Left ventricle myocardium inferior (tissue), 1 donor: ENCODE measurements at regions not wholly inside any gene's neighbourhood (a gene's known extent, or its start where the extent isn't known, plus 50 kb on each side); places are given as distances from the start of the nearest gene placed in this dataset.

ENCODE experiments used
- DNase-seq: peaks from one replicate; pipeline ENCODE4 v3.0.0-alpha.2; 2020
- H3K27ac ChIP-seq: fragments of 200-600 bp; replicated peaks from 2 replicates; pipeline ENCODE4 v1.8.0; 2021
- H3K27me3 ChIP-seq: fragments of 200-600 bp; 2 replicates; pipeline ENCODE4 v1.8.0; 2021; ENCODE audit warnings: low read depth
- H3K36me3 ChIP-seq: fragments of 200-600 bp; 2 replicates; pipeline ENCODE4 v1.8.0; 2021
- H3K4me1 ChIP-seq: fragments of 200-600 bp; 2 replicates; pipeline ENCODE4 v1.8.0; 2021
- H3K4me3 ChIP-seq: fragments of 200-600 bp; 2 replicates; pipeline ENCODE4 v1.8.0; 2021; ENCODE audit warnings: mild to moderate bottlenecking, moderate library complexity
- H3K9me3 ChIP-seq: fragments of 200-600 bp; replicated peaks from 2 replicates; pipeline ENCODE4 v1.8.0; 2021
- intact Hi-C: fragments of 100-400 bp; cut with micrococcal nuclease; formaldehyde crosslinking; loops from one replicate; pipeline ENCODE4 v1.11.0; 2022
- TF ChIP-seq, protein P1 (sequence below): fragments of 200-600 bp; IDR thresholded peaks from 2 replicates; pipeline ENCODE4 v1.8.0; 2021; ENCODE audit warnings: antibody characterized with exemption, mild to moderate bottlenecking, borderline replicate concordance
- donor health status: DM: no; HTN: yes; CAD: no; lungs with severe emphysema.

DNA sequence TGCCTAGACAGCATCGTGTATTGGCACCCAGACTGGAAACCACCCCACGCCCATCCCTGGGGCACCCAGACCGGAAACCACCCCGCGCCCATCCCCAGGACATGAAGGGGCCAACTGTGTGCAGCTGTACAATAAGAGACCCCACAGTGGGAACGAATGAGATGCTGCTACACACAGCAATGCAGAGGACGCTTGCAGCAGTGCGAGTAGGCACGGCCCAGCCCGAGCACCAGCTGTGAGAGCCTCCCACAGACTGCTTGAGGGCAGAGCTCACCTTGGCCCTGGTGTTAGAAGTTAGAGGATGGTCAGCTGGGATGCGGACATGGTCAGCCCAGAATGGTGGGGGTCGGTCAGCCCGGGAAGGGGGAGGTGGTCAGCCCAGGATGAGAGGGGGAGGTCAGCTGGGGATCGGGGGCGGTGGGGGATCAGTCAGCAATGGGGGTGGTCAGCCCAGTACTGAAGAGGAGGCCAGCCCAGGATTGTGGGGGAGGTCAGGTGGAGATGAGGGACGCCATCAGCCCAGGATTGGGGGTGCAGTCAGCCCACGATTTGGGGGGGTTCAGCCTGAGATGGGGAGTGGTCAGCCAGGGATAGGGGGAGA, 340.0 kb downstream of the C16orf95 start:
- Histone ChIP-seq H3K9me3 (peaks cover 8% of the 10 kb centered on the region), H3K4me3 (no peak overlapping the region), H3K27ac (no peak overlapping the region), H3K36me3 (no peaks in the 10 kb centered on the region), H3K4me1 (no peaks in the 10 kb centered on the region), H3K27me3 (no peaks in the 10 kb centered on the region)
- TF ChIP-seq, protein P1, sequence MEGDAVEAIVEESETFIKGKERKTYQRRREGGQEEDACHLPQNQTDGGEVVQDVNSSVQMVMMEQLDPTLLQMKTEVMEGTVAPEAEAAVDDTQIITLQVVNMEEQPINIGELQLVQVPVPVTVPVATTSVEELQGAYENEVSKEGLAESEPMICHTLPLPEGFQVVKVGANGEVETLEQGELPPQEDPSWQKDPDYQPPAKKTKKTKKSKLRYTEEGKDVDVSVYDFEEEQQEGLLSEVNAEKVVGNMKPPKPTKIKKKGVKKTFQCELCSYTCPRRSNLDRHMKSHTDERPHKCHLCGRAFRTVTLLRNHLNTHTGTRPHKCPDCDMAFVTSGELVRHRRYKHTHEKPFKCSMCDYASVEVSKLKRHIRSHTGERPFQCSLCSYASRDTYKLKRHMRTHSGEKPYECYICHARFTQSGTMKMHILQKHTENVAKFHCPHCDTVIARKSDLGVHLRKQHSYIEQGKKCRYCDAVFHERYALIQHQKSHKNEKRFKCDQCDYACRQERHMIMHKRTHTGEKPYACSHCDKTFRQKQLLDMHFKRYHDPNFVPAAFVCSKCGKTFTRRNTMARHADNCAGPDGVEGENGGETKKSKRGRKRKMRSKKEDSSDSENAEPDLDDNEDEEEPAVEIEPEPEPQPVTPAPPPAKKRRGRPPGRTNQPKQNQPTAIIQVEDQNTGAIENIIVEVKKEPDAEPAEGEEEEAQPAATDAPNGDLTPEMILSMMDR, result no peak
- DNase-seq, result no peak
- intact Hi-C loops, result no loop called here

DNA sequence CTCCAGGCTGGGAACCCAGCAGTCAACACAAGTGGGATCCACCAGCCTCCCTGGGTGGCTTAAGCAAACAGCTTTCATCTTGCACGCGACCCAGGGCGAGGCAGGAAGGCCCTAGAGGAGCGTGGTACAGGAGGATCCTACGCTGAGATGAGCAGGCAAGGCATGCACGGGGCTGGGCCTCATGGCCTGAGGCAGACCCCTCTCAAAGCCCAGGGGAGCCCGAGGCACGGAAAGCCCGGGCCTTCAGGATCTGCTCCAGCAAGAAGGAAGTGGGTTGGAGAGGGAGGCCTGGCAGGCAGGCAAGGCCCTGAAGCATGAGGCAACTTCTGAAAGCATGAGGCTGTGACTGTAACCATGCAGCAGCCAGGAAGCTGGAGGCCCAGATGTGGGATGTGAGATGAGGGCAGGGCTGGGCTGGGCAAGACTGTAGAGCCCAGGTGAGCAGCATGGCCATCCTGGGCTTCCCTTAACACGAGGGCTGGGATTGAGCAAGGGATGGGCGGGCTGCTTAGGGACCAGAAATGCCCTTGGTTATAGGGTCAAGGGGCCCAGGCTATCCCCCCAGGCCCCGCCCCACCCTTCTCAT, 338.7 kb downstream of the C16orf95 start:
- peaks cover 8% of the 10 kb centered on the region for H3K9me3 ChIP-seq
- TF ChIP-seq, protein P1, result no peak
- H3K4me3 ChIP-seq, result no peak overlapping the region
- no peaks in the 10 kb centered on the region for H3K4me1 ChIP-seq
- H3K27ac ChIP-seq, result no peak overlapping the region
- no peaks in the 10 kb centered on the region for H3K36me3 ChIP-seq
- no peak for DNase-seq
- intact Hi-C loops, result no loop called here
- no peaks in the 10 kb centered on the region for H3K27me3 ChIP-seq

DNA sequence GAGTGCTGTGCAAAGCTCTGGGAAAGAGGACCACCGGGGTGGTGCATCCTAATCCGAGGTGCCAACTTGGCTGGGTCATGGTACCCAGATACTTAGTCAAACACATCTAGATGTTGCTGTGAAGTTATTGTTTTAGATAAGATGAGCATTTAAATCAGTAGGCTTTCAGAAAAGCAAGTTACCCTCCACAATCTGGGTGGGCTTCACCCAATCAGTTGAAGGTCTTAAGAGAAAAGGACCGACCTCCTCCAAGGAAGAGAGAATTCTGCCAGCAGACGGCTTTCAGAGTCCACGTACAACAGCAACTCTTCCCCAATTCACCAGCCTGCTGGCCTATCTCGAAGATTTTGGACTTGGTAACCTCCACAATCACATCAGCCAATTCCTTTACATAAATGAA, 338.1 kb downstream of the C16orf95 start:
- intact Hi-C loops, result no loop called here
- Histone ChIP-seq H3K4me1 (no peaks in the 10 kb centered on the region), H3K27me3 (no peaks in the 10 kb centered on the region), H3K9me3 (peaks cover 4% of the 10 kb centered on the region), H3K36me3 (no peaks in the 10 kb centered on the region), H3K27ac (no peak overlapping the region), H3K4me3 (no peak overlapping the region)
- no peak for DNase-seq
- TF ChIP-seq, protein P1, result no peak

DNA sequence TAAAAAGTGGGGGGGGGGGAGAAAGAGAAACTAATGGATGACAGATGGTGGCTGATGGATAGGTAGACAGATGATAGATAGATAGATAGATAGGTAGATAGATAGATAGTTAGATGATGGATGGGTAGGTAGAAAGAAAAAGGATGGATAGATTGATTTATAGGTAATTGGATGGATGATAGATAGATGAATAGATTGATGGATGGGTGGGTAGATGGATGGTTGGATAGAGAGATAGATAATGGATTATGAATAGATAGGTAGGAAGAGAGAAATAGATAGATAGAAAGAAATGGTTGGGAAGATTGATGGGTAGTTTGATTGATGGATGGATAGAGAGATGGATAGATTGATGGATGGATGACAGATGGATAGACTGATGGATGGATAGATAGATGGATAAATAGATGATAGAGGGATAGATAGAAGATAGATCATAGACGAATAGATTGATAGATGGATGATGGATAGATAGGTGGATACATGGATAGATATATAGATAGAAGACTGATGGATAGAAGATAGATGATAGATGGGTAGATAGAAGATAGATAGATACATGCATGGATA, 337.1 kb downstream of the C16orf95 start:
- H3K27me3 ChIP-seq, result no peaks in the 10 kb centered on the region
- H3K27ac ChIP-seq, result no peak overlapping the region
- TF ChIP-seq, protein P1, result no peak
- no peaks in the 10 kb centered on the region for H3K9me3 ChIP-seq
- no peaks in the 10 kb centered on the region for H3K36me3 ChIP-seq
- DNase-seq, result no peak
- no peak overlapping the region for H3K4me3 ChIP-seq
- intact Hi-C loops, result no loop called here
- H3K4me1 ChIP-seq, result peaks cover 7% of the 10 kb centered on the region

DNA sequence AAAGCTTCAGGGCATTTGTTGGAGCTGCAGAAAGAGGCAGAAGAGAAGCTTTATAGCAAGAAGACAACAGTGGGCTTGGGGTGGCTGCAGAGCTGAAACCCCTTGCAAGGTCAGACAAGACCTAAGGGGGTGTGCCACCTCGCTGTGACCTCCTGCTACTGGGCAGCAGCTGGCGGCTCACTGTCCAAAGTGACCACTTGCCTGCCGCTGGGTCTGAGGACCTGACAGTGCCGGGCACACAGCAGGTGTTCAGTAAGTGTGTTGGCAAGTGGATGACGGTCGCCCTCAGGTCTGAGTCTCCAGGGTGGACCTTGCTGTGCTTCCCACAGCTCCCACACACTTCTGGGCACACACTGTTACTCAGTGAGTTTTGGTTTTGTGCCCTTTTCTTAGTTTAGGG, 336.5 kb downstream of the C16orf95 start:
- Histone ChIP-seq H3K27me3 (no peaks in the 10 kb centered on the region), H3K9me3 (no peaks in the 10 kb centered on the region), H3K4me3 (no peak overlapping the region), H3K27ac (no peak overlapping the region), H3K36me3 (no peaks in the 10 kb centered on the region), H3K4me1 (peaks cover 13% of the 10 kb centered on the region)
- intact Hi-C loops, result no loop called here
- no peak for DNase-seq
- TF ChIP-seq, protein P1, result no peak
